ENCODE measurements at regions not wholly inside any gene's neighbourhood (a gene's known extent, or its start where the extent isn't known, plus 50 kb on each side); places are given as distances from the start of the nearest gene placed in this dataset.

- TF ChIP-seq CTCF (IDR thresholded peaks at IDR 0.05) (no peak), POLR2A (IDR thresholded peaks at IDR 0.05) (no peak), POLR2AphosphoS5 (IDR thresholded peaks at IDR 0.05) (no peak), EP300 (IDR thresholded peaks at IDR 0.05) (no peak)
These were observed 611.4 kb upstream of the CDH5 start for GRCh38 chr16:65754820-65755691.

All from suprapubic skin (tissue), 4 donors.